TTC549 (cell line): ENCODE measurements at regions not wholly inside any gene's neighbourhood (a gene's known extent, or its start where the extent isn't known, plus 50 kb on each side); places are given as distances from the start of the nearest gene placed in this dataset.

ENCODE experiments used
- FAIRE-seq: peaks from 2 replicates; lab custom pipeline; 2012; peaks lifted over from hg19 to GRCh38; lab: Jason Lieb, UNC

DNA sequence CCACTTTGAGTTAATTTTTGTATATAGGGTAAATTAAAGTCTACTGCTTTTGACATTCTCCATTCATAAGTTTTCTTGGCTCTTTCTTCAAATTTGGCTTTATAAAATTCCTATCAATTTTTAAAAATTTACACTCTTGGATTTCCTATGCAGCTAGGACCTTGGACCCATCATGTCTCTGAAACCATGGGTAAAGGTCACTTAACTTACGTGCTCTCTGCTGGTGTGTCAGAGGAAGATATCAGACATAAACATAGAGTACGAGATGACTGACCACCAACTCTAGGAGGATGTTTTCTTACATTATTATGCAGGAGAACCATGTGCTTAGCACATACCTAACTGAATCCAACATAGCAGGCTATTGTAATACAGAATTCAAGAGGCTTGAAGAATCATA lies 62.5 kb upstream of the C1GALT1C1 start:
- FAIRE-seq: no peak

GRCh38 chrX:120690941-120691340 lies 61.1 kb upstream of the C1GALT1C1 start:
- no peak for FAIRE-seq

GRCh38 chrX:120690344-120690743 lies 60.5 kb upstream of the C1GALT1C1 start:
- FAIRE-seq: no peak

DNA sequence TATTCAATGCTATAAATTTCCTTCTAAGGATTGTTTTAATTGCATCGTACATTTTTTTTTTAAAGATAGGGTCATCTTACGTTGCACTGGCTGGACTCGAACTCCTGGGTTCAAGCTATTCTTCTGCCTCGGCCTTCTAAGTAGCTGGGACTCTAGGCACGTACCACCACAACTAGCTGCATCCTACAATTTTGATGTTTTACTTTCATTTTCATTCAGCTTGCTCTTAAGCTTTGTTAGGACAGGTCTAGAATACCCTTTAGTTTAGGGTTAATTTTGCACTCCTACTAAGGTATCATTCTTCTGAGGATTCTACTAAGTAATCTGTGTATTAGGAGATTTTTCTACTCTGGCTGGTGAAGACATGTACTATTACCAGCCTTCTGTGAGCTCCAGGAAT lies 50.2 kb upstream of the C1GALT1C1 start:
- FAIRE-seq: no peak
